ENCODE measurements at regions not wholly inside any gene's neighbourhood (a gene's known extent, or its start where the extent isn't known, plus 50 kb on each side); places are given as distances from the start of the nearest gene placed in this dataset.

GRCh38 chr3:193776626-193777358, 183.8 kb downstream of the OPA1 start:
- no peak for TF ChIP-seq POLR2A (IDR thresholded peaks at IDR 0.05; ENCODE audit: control extremely low read depth in 1 of 2, low read depth in 2 of 2, low read length in 2 of 2)
- no peak for TF ChIP-seq CTCF (IDR thresholded peaks at IDR 0.05; ENCODE audit: control extremely low read depth in 1 of 3, insufficient read depth in 1 of 3, low read depth in 1 of 3, low read length in 3 of 3)

Data from H1 (cell line).